ENCODE measurements at regions not wholly inside any gene's neighbourhood (a gene's known extent, or its start where the extent isn't known, plus 50 kb on each side); places are given as distances from the start of the nearest gene placed in this dataset.
"Not testable (repeated sequence)": the region's sequence is repeated elsewhere in the genome, so short reads cannot be mapped to it uniquely, and the experiment has no call there.

DNA sequence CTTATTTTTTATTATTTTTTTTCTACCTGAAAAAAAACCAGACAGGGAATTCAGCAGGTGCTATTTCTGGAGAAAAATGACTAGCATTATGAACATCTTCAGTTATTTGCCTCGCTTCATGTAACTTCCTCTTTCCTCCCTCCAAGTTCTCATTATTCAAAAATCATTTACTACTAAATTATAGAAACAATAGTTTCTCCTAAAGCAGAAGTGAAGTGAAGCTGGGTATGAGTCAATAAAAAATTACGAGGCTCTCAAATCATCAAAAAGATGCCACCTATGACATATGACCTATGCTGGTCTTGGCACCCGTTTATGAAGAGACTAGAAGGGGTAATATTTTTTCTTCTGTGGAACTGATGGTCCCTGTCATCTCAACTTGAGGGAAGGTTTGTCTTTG is 145.0 kb upstream of the AADAT start:
- Mint-ChIP-seq H3K4me1 (ENCODE audit: low read depth in 2 of 2) (no peaks in the 10 kb centered on the region), H3K27me3 (no peaks in the 10 kb centered on the region), H3K27ac (no peak overlapping the region), H3K9me3 (no peaks in the 10 kb centered on the region), H3K36me3 (no peaks in the 10 kb centered on the region), H3K4me3 (no peak overlapping the region)
- ATAC-seq (no peak), DNase-seq (ENCODE audit: low spot score) (no peak)

GRCh38 chr4:170231377-170231776 is 141.6 kb upstream of the AADAT start:
- Mint-ChIP-seq H3K4me1 (ENCODE audit: low read depth in 2 of 2) (no peaks in the 10 kb centered on the region), H3K9me3 (peaks cover 4% of the 10 kb centered on the region), H3K36me3 (no peaks in the 10 kb centered on the region), H3K27ac (no peak overlapping the region), H3K4me3 (no peak overlapping the region), H3K27me3 (peaks cover 0 to 4% of the 10 kb centered on the region in 2 donors)
- no peak for ATAC-seq
- no peak for DNase-seq (ENCODE audit: low spot score)

- ATAC-seq: no peak
- Mint-ChIP-seq H3K4me3 (no peak overlapping the region), H3K9me3 (peaks cover 4% of the 10 kb centered on the region), H3K36me3 (no peaks in the 10 kb centered on the region), H3K27me3 (peaks cover 0 to 4% of the 10 kb centered on the region in 2 donors), H3K4me1 (ENCODE audit: low read depth in 2 of 2) (no peaks in the 10 kb centered on the region), H3K27ac (no peak overlapping the region)
- DNase-seq (ENCODE audit: low spot score): no peak
Measured at GRCh38 chr4:170230242-170230641, 140.5 kb upstream of the AADAT start.

DNA sequence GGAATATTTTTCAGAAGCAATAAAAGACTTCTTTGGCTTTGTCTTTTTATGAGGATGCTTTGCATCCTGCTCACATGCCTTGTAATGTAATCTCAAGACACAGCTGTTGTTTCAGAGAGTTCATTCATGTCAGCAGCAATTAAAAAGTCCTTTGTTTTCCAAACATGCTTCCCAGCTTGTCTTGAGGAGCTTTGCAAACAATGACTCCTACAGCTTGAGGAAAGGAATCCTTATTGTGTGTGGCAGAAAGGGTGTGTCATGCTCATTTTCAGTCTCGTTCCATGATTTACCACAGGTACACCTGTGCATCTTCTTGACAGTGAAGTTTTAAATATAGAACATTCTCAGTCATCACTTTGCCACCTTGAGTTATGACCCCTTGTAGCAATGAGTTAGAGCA is 139.2 kb upstream of the AADAT start:
- ATAC-seq (no peak), DNase-seq (ENCODE audit: low spot score) (no peak)
- Mint-ChIP-seq H3K4me1 (ENCODE audit: low read depth in 2 of 2) (no peaks in the 10 kb centered on the region), H3K4me3 (no peak overlapping the region), H3K27me3 (peaks cover 0 to 4% of the 10 kb centered on the region in 2 donors), H3K27ac (no peak overlapping the region), H3K36me3 (no peaks in the 10 kb centered on the region), H3K9me3 (peaks cover 4% of the 10 kb centered on the region)

GRCh38 chr4:170227928-170228327 is 138.2 kb upstream of the AADAT start:
- Mint-ChIP-seq H3K4me3 (no peak overlapping the region), H3K36me3 (no peaks in the 10 kb centered on the region), H3K9me3 (peaks cover 4% of the 10 kb centered on the region), H3K27me3 (peaks cover 0 to 4% of the 10 kb centered on the region in 2 donors), H3K4me1 (ENCODE audit: low read depth in 2 of 2) (no peaks in the 10 kb centered on the region), H3K27ac (no peak overlapping the region)
- no peak for ATAC-seq
- no peak for DNase-seq (ENCODE audit: low spot score)

- no peak for ATAC-seq
- DNase-seq (ENCODE audit: low spot score): no peak
- H3K27ac Mint-ChIP-seq: no peak overlapping the region
- H3K9me3 Mint-ChIP-seq: peaks cover 8% of the 10 kb centered on the region
- no peak overlapping the region for H3K4me3 Mint-ChIP-seq
- H3K36me3 Mint-ChIP-seq: no peaks in the 10 kb centered on the region
- peaks cover 0 to 4% of the 10 kb centered on the region in 2 donors for H3K27me3 Mint-ChIP-seq
- no peaks in the 10 kb centered on the region for H3K4me1 Mint-ChIP-seq (ENCODE audit: low read depth in 2 of 2)
Measured at GRCh38 chr4:170226288-170226687, 136.5 kb upstream of the AADAT start.

DNA sequence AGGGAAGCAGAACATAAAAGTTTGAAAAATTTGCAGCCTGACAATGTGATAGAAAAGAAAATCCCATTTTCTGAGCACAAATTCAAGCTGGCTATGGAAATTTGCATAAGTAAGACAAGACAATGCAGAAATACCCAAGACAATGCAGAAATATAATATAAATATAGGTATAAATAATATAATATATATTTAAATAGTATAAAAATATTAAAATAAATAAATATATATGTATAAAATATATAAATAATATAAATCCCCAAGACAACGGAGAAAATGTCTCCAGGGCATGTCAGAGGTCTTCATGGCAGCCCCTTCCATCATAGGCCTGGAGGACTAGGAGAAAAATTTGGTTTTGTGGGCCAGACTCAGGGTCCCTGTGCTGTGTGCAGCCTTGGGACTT is 125.0 kb upstream of the AADAT start:
- peaks cover 30% of the 10 kb centered on the region for H3K9me3 Mint-ChIP-seq
- no peak overlapping the region for H3K27ac Mint-ChIP-seq
- no peaks in the 10 kb centered on the region for H3K27me3 Mint-ChIP-seq

DNA sequence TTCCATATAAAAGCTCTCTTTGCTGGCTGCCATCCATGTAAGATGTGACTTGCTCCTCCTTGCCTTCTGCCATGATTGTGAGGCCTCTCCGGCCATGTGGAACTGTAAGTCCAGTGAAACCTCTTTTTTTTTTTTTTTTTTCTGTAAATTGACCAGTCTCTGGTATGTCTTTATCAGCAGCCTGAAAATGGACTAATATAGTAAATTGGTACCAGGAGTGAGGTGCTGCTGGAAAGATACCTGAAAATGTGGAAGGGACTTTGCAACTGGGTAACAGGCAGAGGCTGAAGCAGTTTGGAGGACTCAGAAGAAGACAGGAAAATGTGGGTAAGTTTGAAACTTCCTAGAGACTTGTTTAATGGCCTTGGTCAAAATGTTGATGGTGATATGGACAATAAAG is 124.3 kb upstream of the AADAT start:
- DNase-seq (ENCODE audit: low spot score) (no peak), ATAC-seq (no peak)
- Mint-ChIP-seq H3K36me3 (peaks cover 10% of the 10 kb centered on the region), H3K4me1 (ENCODE audit: low read depth in 2 of 2) (no peaks in the 10 kb centered on the region), H3K9me3 (peaks cover 28% of the 10 kb centered on the region), H3K27me3 (no peaks in the 10 kb centered on the region), H3K27ac (no peak overlapping the region), H3K4me3 (no peak overlapping the region)

More for the DNA sequence above, 125.0 kb upstream of the AADAT start:
- no peak for ATAC-seq
- Mint-ChIP-seq H3K4me3 (no peak overlapping the region), H3K4me1 (ENCODE audit: low read depth in 2 of 2) (no peaks in the 10 kb centered on the region), H3K36me3 (peaks cover 10% of the 10 kb centered on the region)
- no peak for DNase-seq (ENCODE audit: low spot score)

GRCh38 chr4:170202721-170203120 is 113.0 kb upstream of the AADAT start:
- H3K4me1 Mint-ChIP-seq (ENCODE audit: low read depth in 2 of 2): no peaks in the 10 kb centered on the region
- H3K36me3 Mint-ChIP-seq: peaks cover 5% of the 10 kb centered on the region
- H3K9me3 Mint-ChIP-seq: peaks cover 17% of the 10 kb centered on the region
- DNase-seq (ENCODE audit: low spot score) (no peak), ATAC-seq (no peak)
- H3K4me3 Mint-ChIP-seq: no peak overlapping the region
- no peak overlapping the region for H3K27ac Mint-ChIP-seq
- H3K27me3 Mint-ChIP-seq: peaks cover 0 to 2% of the 10 kb centered on the region in 2 donors

DNA sequence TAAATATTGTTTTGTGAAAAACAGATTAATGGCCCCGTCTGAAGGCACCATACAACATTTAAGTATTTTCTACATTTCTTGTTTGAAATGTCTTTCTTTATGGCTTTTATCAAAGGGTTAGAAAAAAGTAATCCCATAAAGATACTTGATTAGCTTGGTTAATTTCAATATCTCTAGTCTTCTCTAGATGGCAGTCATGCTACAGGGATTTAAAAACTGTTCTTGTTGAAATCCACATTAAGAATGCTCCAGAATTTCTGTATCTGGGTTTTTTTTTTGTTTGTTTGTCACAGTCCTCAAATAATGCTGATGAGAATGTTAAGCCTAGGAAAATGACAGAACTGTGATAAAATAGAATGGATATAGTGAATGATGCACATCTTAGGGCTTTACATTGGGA is 109.0 kb upstream of the AADAT start:
- no peak overlapping the region for H3K4me3 Mint-ChIP-seq
- peaks cover 0 to 2% of the 10 kb centered on the region in 2 donors for H3K27me3 Mint-ChIP-seq
- ATAC-seq (no peak), DNase-seq (ENCODE audit: low spot score) (no peak)
- H3K4me1 Mint-ChIP-seq (ENCODE audit: low read depth in 2 of 2): no peaks in the 10 kb centered on the region
- peaks cover 14% of the 10 kb centered on the region for H3K9me3 Mint-ChIP-seq
- H3K27ac Mint-ChIP-seq: no peak overlapping the region
- H3K36me3 Mint-ChIP-seq: peaks cover 5% of the 10 kb centered on the region

DNA sequence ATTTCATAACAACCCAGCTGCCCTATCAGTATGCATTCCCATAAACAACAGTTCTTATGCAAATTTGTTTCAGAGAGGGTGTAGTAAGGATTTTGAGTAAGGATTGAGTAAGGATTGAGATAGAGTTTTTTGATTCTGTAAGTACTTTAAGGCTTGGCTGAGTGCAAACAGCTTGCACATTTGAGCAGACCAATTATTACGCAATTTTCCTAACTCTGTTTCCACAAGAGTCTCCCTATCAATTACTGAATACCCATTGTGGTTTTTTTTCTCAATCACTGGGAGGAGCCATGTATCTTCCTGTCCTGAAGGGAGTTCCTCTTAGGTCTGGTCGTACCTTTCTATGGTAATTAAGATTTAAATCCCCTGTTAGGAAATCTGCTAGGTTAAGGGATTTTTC is 105.0 kb upstream of the AADAT start:
- not testable (repeated sequence) for H3K4me1 Mint-ChIP-seq (ENCODE audit: low read depth in 2 of 2); H3K27ac Mint-ChIP-seq; H3K4me3 Mint-ChIP-seq; H3K36me3 Mint-ChIP-seq; DNase-seq (ENCODE audit: low spot score); H3K9me3 Mint-ChIP-seq; ATAC-seq; H3K27me3 Mint-ChIP-seq

GRCh38 chr4:170193496-170193895 is 103.7 kb upstream of the AADAT start:
- DNase-seq (ENCODE audit: low spot score): no peak
- ATAC-seq: no peak
- H3K27ac Mint-ChIP-seq: no peak overlapping the region
- H3K27me3 Mint-ChIP-seq: no peaks in the 10 kb centered on the region
- H3K4me3 Mint-ChIP-seq: no peak overlapping the region
- no peaks in the 10 kb centered on the region for H3K4me1 Mint-ChIP-seq (ENCODE audit: low read depth in 2 of 2)
- H3K36me3 Mint-ChIP-seq: no peaks in the 10 kb centered on the region
- H3K9me3 Mint-ChIP-seq: peaks cover 3% of the 10 kb centered on the region

- no peak overlapping the region for H3K27ac Mint-ChIP-seq
- H3K4me1 Mint-ChIP-seq (ENCODE audit: low read depth in 2 of 2): no peaks in the 10 kb centered on the region
- H3K36me3 Mint-ChIP-seq: no peaks in the 10 kb centered on the region
- no peak for ATAC-seq
- peaks cover 3% of the 10 kb centered on the region for H3K9me3 Mint-ChIP-seq
- no peak for DNase-seq (ENCODE audit: low spot score)
- no peaks in the 10 kb centered on the region for H3K27me3 Mint-ChIP-seq
- H3K4me3 Mint-ChIP-seq: no peak overlapping the region
Measured at GRCh38 chr4:170190265-170190664, 100.5 kb upstream of the AADAT start.

DNA sequence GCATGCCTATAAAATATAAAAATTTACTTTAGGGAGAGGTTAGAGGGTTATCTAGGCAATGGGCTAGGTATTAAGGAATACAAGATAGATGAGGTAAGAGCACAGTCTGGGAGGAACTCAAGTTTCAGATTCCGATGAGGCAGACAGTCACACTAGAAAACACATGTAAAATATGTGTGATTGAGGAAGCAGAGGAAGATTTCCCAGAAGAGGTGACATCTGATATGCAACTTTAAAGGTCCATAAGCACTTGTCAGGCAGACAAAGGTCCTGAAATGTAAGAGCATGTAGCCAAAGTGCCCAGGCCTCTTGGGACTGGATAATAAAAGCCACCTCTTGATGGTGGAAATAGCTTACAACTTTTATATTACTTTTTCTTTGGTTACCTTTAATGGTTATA is 81.1 kb upstream of the AADAT start:
- Mint-ChIP-seq H3K9me3 (peaks cover 4% of the 10 kb centered on the region), H3K4me1 (ENCODE audit: low read depth in 2 of 2) (no peaks in the 10 kb centered on the region), H3K4me3 (no peak overlapping the region), H3K27ac (no peak overlapping the region), H3K27me3 (no peaks in the 10 kb centered on the region), H3K36me3 (no peaks in the 10 kb centered on the region)
- DNase-seq (ENCODE audit: low spot score) (no peak), ATAC-seq (no peak)

- Mint-ChIP-seq H3K27me3 (no peaks in the 10 kb centered on the region), H3K4me1 (ENCODE audit: low read depth in 2 of 2) (no peaks in the 10 kb centered on the region)
Measured at GRCh38 chr4:170169699-170170098, 79.9 kb upstream of the AADAT start.

More at GRCh38 chr4:170169699-170170098, 79.9 kb upstream of the AADAT start:
- H3K27ac Mint-ChIP-seq: no peak overlapping the region
- H3K9me3 Mint-ChIP-seq: peaks cover 4% of the 10 kb centered on the region
- ATAC-seq (no peak), DNase-seq (ENCODE audit: low spot score) (no peak)
- H3K4me3 Mint-ChIP-seq: no peak overlapping the region
- H3K36me3 Mint-ChIP-seq: no peaks in the 10 kb centered on the region

All from natural killer cell treated with Interleukin-12 subunit alpha and Interleukin-12 subunit beta and Interleukin-15 and Interleukin-18, amount 100 ng/mL, for 72 hours (primary cell).